K562 (cell line): ENCODE measurements at regions not wholly inside any gene's neighbourhood (a gene's known extent, or its start where the extent isn't known, plus 50 kb on each side); places are given as distances from the start of the nearest gene placed in this dataset.

Source experiments
- CEBPG ChIP-seq, 3 experiments: fragments of 200-800 bp in 1 of 3; sonication (Bioruptor generic) in 1 of 3; sonication (generic) in 1 of 3; formaldehyde crosslinking in 1 of 3; IDR thresholded peaks in 2 of 3; conservative IDR thresholded peaks in 1 of 3; 2 replicates each; pipeline versions ENCODE4 v1.6.1 to v1.8.0; 2016 to 2022; ENCODE audit warnings: missing compliant biosample characterization in 2 of 3, missing genetic modification characterization in 2 of 3, mild to moderate bottlenecking in 1 of 3, missing genetic modification reagents in 1 of 3
- EGR1 ChIP-seq: fragments of 450-650 bp; conservative IDR thresholded peaks from 2 replicates; pipeline ENCODE4 v1.6.1; 2017; ENCODE audit warnings: mild to moderate bottlenecking
- HMG20A ChIP-seq: fragments of 450-650 bp; formaldehyde crosslinking; conservative IDR thresholded peaks from 2 replicates; pipeline ENCODE4 v1.4.0; 2020; ENCODE audit warnings: mild to moderate bottlenecking, mixed read lengths
- POLR2H ChIP-seq: IDR thresholded peaks from 2 replicates; pipeline ENCODE4 v1.6.1; 2016; ENCODE audit warnings: missing genetic modification characterization, low read depth, mild to moderate bottlenecking, control low read depth, missing compliant biosample characterization, moderate library complexity
- SAFB ChIP-seq: fragments of 200-400 bp; formaldehyde crosslinking; IDR thresholded peaks from 2 replicates; pipeline ENCODE4 v1.6.1; 2017; ENCODE audit warnings: low read depth, low read length, borderline replicate concordance
- TRIM24 ChIP-seq, 2 experiments: fragments of 450-650 bp; IDR thresholded peaks; 2 replicates each; pipeline ENCODE4 v1.6.1; 2016
- ZNF830 ChIP-seq: fragments of 250-450 bp; sonication (Bioruptor Pico); IDR thresholded peaks from 2 replicates; pipeline ENCODE4 v1.5.0; 2021; ENCODE audit warnings: mild to moderate bottlenecking
- TF ChIP-seq, protein P1 (sequence below): fragments of 150-350 bp; IDR thresholded peaks from 2 replicates; pipeline ENCODE4 v1.6.1; 2014; ENCODE audit warnings: low read depth, mild to moderate bottlenecking, low read length, borderline replicate concordance
- TF ChIP-seq, protein P2 (sequence below): fragments of 450-650 bp; IDR thresholded peaks from 2 replicates; pipeline ENCODE4 v1.6.1; 2016; ENCODE audit warnings: antibody characterized with exemption
- TF ChIP-seq, protein P3 (sequence below): fragments of 450-650 bp; formaldehyde crosslinking; IDR thresholded peaks from 2 replicates; pipeline ENCODE4 v1.4.0; 2022; ENCODE audit warnings: missing genetic modification characterization
- TF ChIP-seq, protein P4 (sequence below), 2 experiments: fragments of 450-650 bp in 1 of 2; sonication (generic) in 1 of 2; formaldehyde crosslinking; conservative IDR thresholded peaks; 2 replicates each; pipeline versions ENCODE4 v1.4.0 to v1.8.1; 2020 to 2022; ENCODE audit warnings: mild to moderate bottlenecking in 1 of 2, missing genetic modification reagents in 1 of 2

DNA sequence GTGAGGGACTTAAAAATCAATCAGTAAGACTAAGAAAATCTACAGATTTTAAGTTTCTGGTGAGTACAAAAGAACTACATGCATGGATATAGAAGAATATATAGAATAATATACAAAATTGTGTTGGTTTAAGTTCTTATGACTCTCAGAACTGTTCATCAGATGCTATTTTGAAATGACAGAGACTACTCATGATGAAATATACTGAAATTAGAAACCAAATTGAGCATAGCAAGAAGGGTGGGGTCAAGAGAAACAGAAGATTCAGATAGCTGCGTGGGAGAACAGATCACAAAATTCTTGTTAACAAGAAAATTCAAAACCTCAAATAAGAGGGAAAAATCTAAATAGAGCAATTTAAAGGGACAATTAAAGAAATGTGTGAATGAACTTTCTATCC, 2125.3 kb upstream of the RAG2 start (continued):
- TF ChIP-seq, protein P1, sequence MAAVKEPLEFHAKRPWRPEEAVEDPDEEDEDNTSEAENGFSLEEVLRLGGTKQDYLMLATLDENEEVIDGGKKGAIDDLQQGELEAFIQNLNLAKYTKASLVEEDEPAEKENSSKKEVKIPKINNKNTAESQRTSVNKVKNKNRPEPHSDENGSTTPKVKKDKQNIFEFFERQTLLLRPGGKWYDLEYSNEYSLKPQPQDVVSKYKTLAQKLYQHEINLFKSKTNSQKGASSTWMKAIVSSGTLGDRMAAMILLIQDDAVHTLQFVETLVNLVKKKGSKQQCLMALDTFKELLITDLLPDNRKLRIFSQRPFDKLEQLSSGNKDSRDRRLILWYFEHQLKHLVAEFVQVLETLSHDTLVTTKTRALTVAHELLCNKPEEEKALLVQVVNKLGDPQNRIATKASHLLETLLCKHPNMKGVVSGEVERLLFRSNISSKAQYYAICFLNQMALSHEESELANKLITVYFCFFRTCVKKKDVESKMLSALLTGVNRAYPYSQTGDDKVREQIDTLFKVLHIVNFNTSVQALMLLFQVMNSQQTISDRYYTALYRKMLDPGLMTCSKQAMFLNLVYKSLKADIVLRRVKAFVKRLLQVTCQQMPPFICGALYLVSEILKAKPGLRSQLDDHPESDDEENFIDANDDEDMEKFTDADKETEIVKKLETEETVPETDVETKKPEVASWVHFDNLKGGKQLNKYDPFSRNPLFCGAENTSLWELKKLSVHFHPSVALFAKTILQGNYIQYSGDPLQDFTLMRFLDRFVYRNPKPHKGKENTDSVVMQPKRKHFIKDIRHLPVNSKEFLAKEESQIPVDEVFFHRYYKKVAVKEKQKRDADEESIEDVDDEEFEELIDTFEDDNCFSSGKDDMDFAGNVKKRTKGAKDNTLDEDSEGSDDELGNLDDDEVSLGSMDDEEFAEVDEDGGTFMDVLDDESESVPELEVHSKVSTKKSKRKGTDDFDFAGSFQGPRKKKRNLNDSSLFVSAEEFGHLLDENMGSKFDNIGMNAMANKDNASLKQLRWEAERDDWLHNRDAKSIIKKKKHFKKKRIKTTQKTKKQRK = no peak
- TF ChIP-seq POLR2H (0 out of 2 replicates have a peak, but pooled peaks have one; percentile 40), SAFB (no peak), ZNF830 (no peak), CEBPG (CRISPR knock-in tag; IDR thresholded peaks at IDR 0.05) (no peak), CEBPG (tag; conservative IDR thresholded peaks at IDR 0.05 in 1 of 2, IDR thresholded peaks at IDR 0.05 in 1 of 2) (peak in 1 of 2 experiments; percentile 70; a peak in 2 of 4 replicates), HMG20A (CRISPR knock-in tag) (no peak), EGR1 (no peak), TRIM24 (IDR thresholded peaks at IDR 0.05) (peak; percentile 55 to 61; a peak in 2 of 4 replicates)
- TF ChIP-seq, protein P2, sequence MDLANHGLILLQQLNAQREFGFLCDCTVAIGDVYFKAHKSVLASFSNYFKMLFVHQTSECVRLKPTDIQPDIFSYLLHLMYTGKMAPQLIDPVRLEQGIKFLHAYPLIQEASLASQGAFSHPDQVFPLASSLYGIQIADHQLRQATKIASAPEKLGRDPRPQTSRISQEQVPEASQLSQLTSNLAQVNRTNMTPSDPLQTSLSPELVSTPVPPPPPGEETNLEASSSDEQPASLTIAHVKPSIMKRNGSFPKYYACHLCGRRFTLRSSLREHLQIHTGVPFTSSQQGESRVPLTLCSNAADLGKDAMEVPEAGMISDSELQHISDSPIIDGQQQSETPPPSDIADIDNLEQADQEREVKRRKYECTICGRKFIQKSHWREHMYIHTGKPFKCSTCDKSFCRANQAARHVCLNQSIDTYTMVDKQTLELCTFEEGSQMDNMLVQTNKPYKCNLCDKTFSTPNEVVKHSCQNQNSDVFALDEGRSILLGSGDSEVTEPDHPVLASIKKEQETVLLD = no peak
- TF ChIP-seq, protein P3, sequence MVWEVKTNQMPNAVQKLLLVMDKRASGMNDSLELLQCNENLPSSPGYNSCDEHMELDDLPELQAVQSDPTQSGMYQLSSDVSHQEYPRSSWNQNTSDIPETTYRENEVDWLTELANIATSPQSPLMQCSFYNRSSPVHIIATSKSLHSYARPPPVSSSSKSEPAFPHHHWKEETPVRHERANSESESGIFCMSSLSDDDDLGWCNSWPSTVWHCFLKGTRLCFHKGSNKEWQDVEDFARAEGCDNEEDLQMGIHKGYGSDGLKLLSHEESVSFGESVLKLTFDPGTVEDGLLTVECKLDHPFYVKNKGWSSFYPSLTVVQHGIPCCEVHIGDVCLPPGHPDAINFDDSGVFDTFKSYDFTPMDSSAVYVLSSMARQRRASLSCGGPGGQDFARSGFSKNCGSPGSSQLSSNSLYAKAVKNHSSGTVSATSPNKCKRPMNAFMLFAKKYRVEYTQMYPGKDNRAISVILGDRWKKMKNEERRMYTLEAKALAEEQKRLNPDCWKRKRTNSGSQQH (CRISPR knock-in tag) = no peak
- TF ChIP-seq, protein P4, sequence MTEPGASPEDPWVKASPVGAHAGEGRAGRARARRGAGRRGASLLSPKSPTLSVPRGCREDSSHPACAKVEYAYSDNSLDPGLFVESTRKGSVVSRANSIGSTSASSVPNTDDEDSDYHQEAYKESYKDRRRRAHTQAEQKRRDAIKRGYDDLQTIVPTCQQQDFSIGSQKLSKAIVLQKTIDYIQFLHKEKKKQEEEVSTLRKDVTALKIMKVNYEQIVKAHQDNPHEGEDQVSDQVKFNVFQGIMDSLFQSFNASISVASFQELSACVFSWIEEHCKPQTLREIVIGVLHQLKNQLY (CRISPR knock-in tag; conservative IDR thresholded peaks at IDR 0.05) = no peak
